ENCODE measurements at regions not wholly inside any gene's neighbourhood (a gene's known extent, or its start where the extent isn't known, plus 50 kb on each side); places are given as distances from the start of the nearest gene placed in this dataset.

- Mint-ChIP-seq H3K27me3 (ENCODE audit: unreplicated experiment) (no peaks in the 10 kb centered on the region), H3K4me1 (ENCODE audit: low read depth, unreplicated experiment) (no peaks in the 10 kb centered on the region), H3K36me3 (ENCODE audit: insufficient read depth, unreplicated experiment) (no peaks in the 10 kb centered on the region), H3K27ac (ENCODE audit: unreplicated experiment) (no peak overlapping the region), H3K4me3 (ENCODE audit: low read depth, unreplicated experiment) (no peak overlapping the region), H3K9me3 (ENCODE audit: low read depth, unreplicated experiment) (no peaks in the 10 kb centered on the region)
- DNase-seq = no peak
- no peak for TF ChIP-seq CTCF (IDR thresholded peaks at IDR 0.05; ENCODE audit: unreplicated experiment)
- intact Hi-C loops (cut with micrococcal nuclease; ENCODE audit: unreplicated experiment) = no loop called here
- no TSS peak for BruUV-seq (replicated peaks)
- CTCF ChIA-PET = no interaction called here
Measured at GRCh38 chr5:97454015-97454414, 271.0 kb upstream of the RIOK2 start.

- CTCF ChIA-PET = no interaction called here
- no peaks in the 10 kb centered on the region for H3K4me1 Mint-ChIP-seq (ENCODE audit: low read depth, unreplicated experiment)
- no peak overlapping the region for H3K4me3 Mint-ChIP-seq (ENCODE audit: low read depth, unreplicated experiment)
Measured at GRCh38 chr5:97455996-97456395, 272.9 kb upstream of the RIOK2 start.

GRCh38 chr5:97458851-97459250, 275.8 kb upstream of the RIOK2 start:
- Mint-ChIP-seq H3K4me3 (ENCODE audit: low read depth, unreplicated experiment) (no peak overlapping the region), H3K36me3 (ENCODE audit: insufficient read depth, unreplicated experiment) (no peaks in the 10 kb centered on the region), H3K27ac (ENCODE audit: unreplicated experiment) (no peak overlapping the region), H3K4me1 (ENCODE audit: low read depth, unreplicated experiment) (no peaks in the 10 kb centered on the region), H3K9me3 (ENCODE audit: low read depth, unreplicated experiment) (no peaks in the 10 kb centered on the region), H3K27me3 (ENCODE audit: unreplicated experiment) (no peaks in the 10 kb centered on the region)
- intact Hi-C loops (cut with micrococcal nuclease; ENCODE audit: unreplicated experiment) = no loop called here
- TF ChIP-seq CTCF (IDR thresholded peaks at IDR 0.05; ENCODE audit: unreplicated experiment) = no peak
- no peak for DNase-seq
- BruUV-seq (replicated peaks) = no TSS peak
- CTCF ChIA-PET = no interaction called here

More at GRCh38 chr5:97455996-97456395, 272.9 kb upstream of the RIOK2 start:
- BruUV-seq (replicated peaks) = no TSS peak
- DNase-seq = no peak
- no peak overlapping the region for H3K27ac Mint-ChIP-seq (ENCODE audit: unreplicated experiment)
- no peaks in the 10 kb centered on the region for H3K36me3 Mint-ChIP-seq (ENCODE audit: insufficient read depth, unreplicated experiment)
- intact Hi-C loops (cut with micrococcal nuclease; ENCODE audit: unreplicated experiment) = no loop called here
- no peaks in the 10 kb centered on the region for H3K27me3 Mint-ChIP-seq (ENCODE audit: unreplicated experiment)
- no peak for TF ChIP-seq CTCF (IDR thresholded peaks at IDR 0.05; ENCODE audit: unreplicated experiment)
- H3K9me3 Mint-ChIP-seq (ENCODE audit: low read depth, unreplicated experiment) = no peaks in the 10 kb centered on the region

GRCh38 chr5:97471951-97472350, 288.9 kb upstream of the RIOK2 start:
- no peak for DNase-seq
- H3K36me3 Mint-ChIP-seq (ENCODE audit: insufficient read depth, unreplicated experiment) = no peaks in the 10 kb centered on the region
- TF ChIP-seq CTCF (IDR thresholded peaks at IDR 0.05; ENCODE audit: unreplicated experiment) = no peak
- H3K27me3 Mint-ChIP-seq (ENCODE audit: unreplicated experiment) = no peaks in the 10 kb centered on the region
- H3K4me1 Mint-ChIP-seq (ENCODE audit: low read depth, unreplicated experiment) = no peaks in the 10 kb centered on the region
- peaks cover 4% of the 10 kb centered on the region for H3K9me3 Mint-ChIP-seq (ENCODE audit: low read depth, unreplicated experiment)
- no peak overlapping the region for H3K27ac Mint-ChIP-seq (ENCODE audit: unreplicated experiment)
- no TSS peak for BruUV-seq (replicated peaks)
- CTCF ChIA-PET = no interaction called here
- intact Hi-C loops (cut with micrococcal nuclease; ENCODE audit: unreplicated experiment) = no loop called here
- no peak overlapping the region for H3K4me3 Mint-ChIP-seq (ENCODE audit: low read depth, unreplicated experiment)
